GM19324 (cell line): ENCODE measurements at regions not wholly inside any gene's neighbourhood (a gene's known extent, or its start where the extent isn't known, plus 50 kb on each side); places are given as distances from the start of the nearest gene placed in this dataset.
"Not testable (repeated sequence)": the region's sequence is repeated elsewhere in the genome, so short reads cannot be mapped to it uniquely, and the experiment has no call there.

Source experiments
- ATAC-seq: cut with Tn5 transposase; IDR thresholded peaks from one replicate; pipeline ENCODE4 v1.9.1; 2021; ENCODE audit warnings: mild to moderate bottlenecking, moderate library complexity; ENCODE audit not compliant: unreplicated experiment, low FRiP score

- no peak for ATAC-seq
These were observed 807.4 kb downstream of the MAT2B start for GRCh38 chr5:164312801-164313200.

GRCh38 chr5:164317676-164318075 lies 812.3 kb downstream of the MAT2B start:
- ATAC-seq: no peak

- ATAC-seq: no peak
These were observed 813.7 kb downstream of the MAT2B start for GRCh38 chr5:164319161-164319560.

- no peak for ATAC-seq
These were observed 818.8 kb downstream of the MAT2B start for GRCh38 chr5:164324239-164324638.

- ATAC-seq: no peak
These were observed 820.8 kb downstream of the MAT2B start for GRCh38 chr5:164326219-164326618.

GRCh38 chr5:164327166-164327565 lies 821.7 kb downstream of the MAT2B start:
- not testable (repeated sequence) for ATAC-seq

GRCh38 chr5:164332349-164333196 lies 827.2 kb downstream of the MAT2B start:
- ATAC-seq: no peak

- ATAC-seq: no peak
These were observed 830.4 kb downstream of the MAT2B start for GRCh38 chr5:164335837-164336236.

- ATAC-seq: no peak
These were observed 830.9 kb downstream of the MAT2B start for GRCh38 chr5:164336276-164336675.

- no peak for ATAC-seq
These were observed 831.5 kb downstream of the MAT2B start for GRCh38 chr5:164336906-164337305.

GRCh38 chr5:164341056-164341619 lies 835.7 kb downstream of the MAT2B start:
- ATAC-seq: no peak

- no peak for ATAC-seq
These were observed 839.9 kb downstream of the MAT2B start for GRCh38 chr5:164345173-164345849.

GRCh38 chr5:164345853-164346252 lies 840.4 kb downstream of the MAT2B start:
- no peak for ATAC-seq

GRCh38 chr5:164346785-164347630 lies 841.6 kb downstream of the MAT2B start:
- ATAC-seq: peak; percentile 59

GRCh38 chr5:164350236-164350635 lies 844.8 kb downstream of the MAT2B start:
- ATAC-seq: no peak

GRCh38 chr5:164351245-164351834 lies 845.9 kb downstream of the MAT2B start:
- ATAC-seq: no peak

- no peak for ATAC-seq
These were observed 847.3 kb downstream of the MAT2B start for GRCh38 chr5:164352695-164353094.

GRCh38 chr5:164353155-164353554 lies 847.7 kb downstream of the MAT2B start:
- ATAC-seq: no peak

- no peak for ATAC-seq
These were observed 848.8 kb downstream of the MAT2B start for GRCh38 chr5:164354139-164354751.
